ENCODE measurements at regions not wholly inside any gene's neighbourhood (a gene's known extent, or its start where the extent isn't known, plus 50 kb on each side); places are given as distances from the start of the nearest gene placed in this dataset.

GRCh38 chr1:53408013-53408754 lies 51.0 kb upstream of the DMRTB1 start:
- TF ChIP-seq USF2 (CRISPR knock-in tag; IDR thresholded peaks at IDR 0.05), result no peak
- no peak for TF ChIP-seq CTCF (IDR thresholded peaks at IDR 0.05 in 2 of 3, conservative IDR thresholded peaks at IDR 0.05 in 1 of 3; ENCODE audit: insufficient read depth in 2 of 3, low read depth in 1 of 3, low read length in 3 of 3)
- no peak for TF ChIP-seq ZNF12 (CRISPR knock-in tag; IDR thresholded peaks at IDR 0.05)
- no peak for TF ChIP-seq CBFB (CRISPR knock-in tag; IDR thresholded peaks at IDR 0.05)
- TF ChIP-seq EZH2 (IDR thresholded peaks at IDR 0.05; ENCODE audit: borderline replicate concordance, low read depth, low read length), result no peak
- no peak for TF ChIP-seq PHB2 (IDR thresholded peaks at IDR 0.05; ENCODE audit: low read depth)
- TF ChIP-seq CBX8 (IDR thresholded peaks at IDR 0.05; ENCODE audit: borderline replicate concordance, extremely low read depth, low read depth, low read length, poor library complexity, severe bottlenecking), result no peak
- TF ChIP-seq CEBPZ (IDR thresholded peaks at IDR 0.05; ENCODE audit: borderline replicate concordance, low read depth, low read length), result no peak
- no peak for TF ChIP-seq PML (IDR thresholded peaks at IDR 0.05; ENCODE audit: low read length)
- TF ChIP-seq FOXK2 (conservative IDR thresholded peaks at IDR 0.05 in 1 of 2, IDR thresholded peaks at IDR 0.05 in 1 of 2; ENCODE audit: low read depth in 2 of 2), result no peak
- no peak for TF ChIP-seq KDM1A (IDR thresholded peaks at IDR 0.05)
